Astrocyte (in vitro differentiated cells and primary cell): ENCODE measurements at regions not wholly inside any gene's neighbourhood (a gene's known extent, or its start where the extent isn't known, plus 50 kb on each side); places are given as distances from the start of the nearest gene placed in this dataset.

Experiments
- CTCF ChIP-seq: IDR thresholded peaks from 2 replicates; pipeline ENCODE4 v1.5.1; 2011; ENCODE audit warnings: low read depth, mild to moderate bottlenecking, inconsistent platforms, low read length, moderate library complexity; ENCODE audit not compliant: insufficient read depth
- EZH2 ChIP-seq: IDR thresholded peaks from 2 replicates; pipeline ENCODE4 v1.6.1; 2012; ENCODE audit warnings: mild to moderate bottlenecking, low read length, inconsistent platforms; ENCODE audit not compliant: insufficient read depth

DNA sequence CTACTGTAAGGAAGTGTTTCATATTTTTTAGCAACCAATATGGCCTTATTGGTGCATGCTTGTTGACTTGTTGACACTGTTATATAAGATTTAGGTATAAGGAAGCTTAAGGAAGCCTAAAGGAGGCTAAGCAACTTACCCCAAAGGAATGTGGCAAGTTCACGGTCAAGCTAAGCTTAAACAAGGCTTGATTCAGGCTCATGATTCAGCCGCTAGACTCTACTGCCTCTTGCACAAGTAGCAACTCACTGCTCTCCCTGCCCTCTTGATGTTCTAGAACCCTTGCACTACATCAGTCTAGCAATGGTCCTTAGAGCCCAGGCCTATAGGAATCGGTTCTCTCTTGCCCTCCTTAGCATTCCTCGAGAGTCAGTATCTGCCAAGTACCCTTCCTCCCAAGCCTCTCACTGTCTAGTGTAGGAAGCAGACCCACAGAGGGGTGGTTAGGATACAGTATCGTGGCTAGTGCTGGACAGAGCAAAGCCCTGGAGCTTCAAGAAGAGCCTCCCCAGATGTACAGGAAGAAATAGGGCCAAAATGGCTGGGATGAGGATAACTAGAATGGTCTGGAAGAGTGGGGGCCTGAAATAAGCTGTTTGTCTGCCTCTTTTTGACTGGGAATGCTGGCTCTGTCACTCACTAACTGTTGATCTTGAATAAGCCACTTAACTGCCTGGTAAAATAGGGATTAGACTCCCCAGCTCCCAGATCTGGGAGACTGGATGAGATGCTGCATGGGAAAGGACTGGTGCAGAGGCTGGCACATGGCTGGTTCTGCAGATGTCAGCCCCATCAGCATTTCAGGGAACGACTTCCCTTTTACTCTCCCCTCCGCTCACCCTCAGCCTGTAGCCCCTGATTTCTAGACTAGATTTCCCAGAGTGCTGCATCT, 122.2 kb downstream of the NAV1 start:
- TF ChIP-seq EZH2 (no peak), CTCF (no peak)
